ENCODE measurements at regions not wholly inside any gene's neighbourhood (a gene's known extent, or its start where the extent isn't known, plus 50 kb on each side); places are given as distances from the start of the nearest gene placed in this dataset.

DNA sequence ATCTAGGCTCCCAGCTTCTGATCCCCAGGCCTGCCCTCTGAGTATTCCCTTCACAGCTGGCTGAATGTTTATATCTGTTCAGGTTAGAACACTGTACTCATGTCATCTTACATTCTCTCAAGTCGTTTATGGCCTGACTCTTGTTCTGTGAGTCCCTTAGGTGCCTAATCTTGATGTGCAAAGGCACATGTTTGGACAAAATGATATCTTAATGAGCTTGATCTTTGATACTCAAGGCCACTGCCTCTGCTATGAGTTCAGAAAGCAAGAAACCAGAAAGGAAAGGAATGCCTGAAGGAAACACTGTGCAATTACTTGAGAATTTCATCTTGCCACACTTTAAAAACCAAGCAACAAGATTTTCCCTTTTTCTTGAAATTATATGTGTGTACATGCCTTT, 391.8 kb upstream of the ZNF608 start:
- DNase-seq (ENCODE audit: low read depth), result no peak

DNA sequence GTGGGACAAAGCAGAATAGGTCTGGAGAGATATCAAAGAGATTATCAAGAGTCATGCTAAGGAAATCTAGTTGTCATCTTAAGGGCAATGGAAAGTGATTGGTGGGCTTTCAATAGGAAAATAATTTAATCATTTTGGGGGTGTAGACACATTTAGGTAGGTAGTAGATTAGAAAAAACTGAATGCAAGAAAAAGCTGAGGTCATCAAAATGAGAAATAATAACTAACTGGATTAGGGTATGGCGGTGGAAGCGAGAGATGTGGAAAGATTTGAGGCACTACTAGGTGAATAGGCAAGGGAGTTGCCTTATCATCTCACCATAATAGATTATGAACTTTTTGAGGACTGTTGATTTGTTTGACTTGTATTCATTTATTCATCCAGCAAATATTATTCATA, 393.2 kb upstream of the ZNF608 start:
- DNase-seq (ENCODE audit: low read depth), result no peak

GRCh38 chr5:125140220-125140619, 393.8 kb upstream of the ZNF608 start:
- DNase-seq (ENCODE audit: low read depth), result no peak

DNA sequence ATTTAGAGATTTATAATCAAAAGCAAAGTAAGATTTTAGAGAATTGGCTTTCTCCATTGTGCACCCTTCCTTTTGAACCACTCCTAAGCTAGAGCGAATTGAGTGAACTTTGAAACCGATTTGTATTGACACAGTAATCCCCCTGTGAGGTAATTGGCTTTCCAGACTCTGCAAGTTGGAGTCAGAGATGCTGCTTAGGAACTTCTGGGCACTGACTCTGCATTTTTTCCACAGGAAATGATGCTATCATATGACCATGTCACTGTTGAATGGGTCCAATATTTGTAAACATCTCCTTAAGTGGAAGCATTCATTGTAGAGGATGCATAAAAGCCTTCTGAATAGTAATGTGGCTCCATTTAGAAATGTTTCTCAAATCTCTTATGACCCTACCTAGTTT, 394.4 kb upstream of the ZNF608 start:
- peak; percentile 84 for DNase-seq (ENCODE audit: low read depth)

- no peak for DNase-seq (ENCODE audit: low read depth)
Measured at GRCh38 chr5:125142458-125142857, 396.0 kb upstream of the ZNF608 start.

- DNase-seq (ENCODE audit: low read depth), result no peak
Measured at GRCh38 chr5:125143011-125143410, 396.6 kb upstream of the ZNF608 start.

GRCh38 chr5:125148076-125148475, 401.6 kb upstream of the ZNF608 start:
- DNase-seq (ENCODE audit: low read depth), result no peak

DNA sequence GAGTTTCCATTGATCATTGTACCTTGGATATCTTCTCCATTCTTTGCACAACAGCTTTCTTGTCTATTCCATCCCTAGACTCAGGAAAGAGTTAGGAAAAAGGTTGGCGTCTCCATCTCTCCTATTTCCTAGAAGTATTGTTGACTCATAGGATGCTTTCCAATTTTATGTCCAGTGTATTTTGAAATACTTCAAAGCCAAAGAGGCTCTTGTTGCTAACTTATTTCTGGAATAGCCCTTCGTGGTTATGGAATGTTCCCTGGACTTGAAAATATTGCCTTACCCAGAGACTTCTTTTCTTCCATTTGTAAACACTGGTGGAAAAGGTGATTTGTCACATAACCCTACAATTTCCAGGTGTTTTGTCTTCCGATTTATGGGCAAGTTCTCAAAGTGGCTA, 402.3 kb upstream of the ZNF608 start:
- DNase-seq (ENCODE audit: low read depth), result no peak

DNA sequence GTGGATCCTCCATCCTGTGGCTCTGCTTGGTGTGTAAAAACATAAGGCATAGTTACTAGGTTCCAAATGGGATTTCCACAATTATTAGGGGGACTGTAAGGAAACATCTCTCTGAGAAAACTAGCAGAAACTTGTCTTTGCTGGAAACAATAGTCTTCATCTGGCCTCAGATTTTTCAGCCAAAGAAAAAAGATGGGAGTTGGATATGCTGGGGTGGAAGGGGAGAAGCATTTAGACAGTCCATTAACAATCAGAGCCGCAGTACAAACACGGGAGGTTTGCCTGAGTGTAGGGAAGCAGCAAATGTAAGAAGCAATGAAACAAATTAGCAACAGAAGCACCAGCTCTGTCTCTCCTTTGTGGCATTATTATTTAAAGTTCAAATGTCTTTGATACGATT, 402.7 kb upstream of the ZNF608 start:
- DNase-seq (ENCODE audit: low read depth), result no peak

- DNase-seq (ENCODE audit: low read depth), result no peak
Measured at GRCh38 chr5:125149527-125149926, 403.1 kb upstream of the ZNF608 start.

- peak; percentile 43 for DNase-seq (ENCODE audit: low read depth)
Measured at GRCh38 chr5:125150041-125150669, 403.7 kb upstream of the ZNF608 start.

GRCh38 chr5:125151150-125151900, 404.9 kb upstream of the ZNF608 start:
- DNase-seq (ENCODE audit: low read depth), result no peak

GRCh38 chr5:125152044-125152443, 405.6 kb upstream of the ZNF608 start:
- DNase-seq (ENCODE audit: low read depth), result no peak

DNA sequence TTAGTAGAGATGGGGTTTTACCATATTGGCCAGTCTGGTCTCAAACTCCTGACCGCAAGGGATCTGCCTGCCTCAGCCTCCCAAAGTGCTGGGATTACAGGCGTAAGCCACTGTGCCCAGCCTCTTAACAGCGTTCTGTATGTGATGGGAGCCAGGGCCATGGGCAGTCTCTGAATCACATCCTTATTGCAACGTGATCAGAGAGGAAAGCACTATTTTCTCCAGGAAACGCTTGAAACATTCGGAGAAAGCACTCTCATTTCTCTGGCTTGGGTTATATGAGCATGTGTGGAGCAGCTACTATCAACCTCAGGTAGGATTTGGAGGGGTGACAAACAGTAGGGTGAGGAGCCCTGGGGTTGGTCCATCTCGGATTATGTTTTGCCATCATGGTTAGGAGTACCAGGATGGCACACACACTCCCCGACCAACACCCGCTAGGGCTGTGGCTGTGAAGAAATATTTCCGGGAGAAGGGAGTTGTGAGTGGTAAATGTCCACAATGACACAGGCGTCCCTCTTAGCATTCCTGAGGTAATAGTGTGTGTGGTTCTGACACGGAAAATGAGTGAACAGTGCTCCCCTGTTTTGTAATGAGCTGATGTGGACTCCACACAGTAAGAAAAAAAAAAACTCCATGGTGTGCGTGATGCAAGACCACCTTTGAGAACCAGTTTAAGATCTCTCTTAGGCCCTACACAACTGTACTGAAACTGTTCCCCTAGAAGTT, 406.2 kb upstream of the ZNF608 start:
- DNase-seq (ENCODE audit: low read depth), result no peak

GRCh38 chr5:125153231-125153630, 406.8 kb upstream of the ZNF608 start:
- no peak for DNase-seq (ENCODE audit: low read depth)

GRCh38 chr5:125154301-125155110, 408.1 kb upstream of the ZNF608 start:
- DNase-seq (ENCODE audit: low read depth), result no peak

GRCh38 chr5:125160787-125161502, 414.5 kb upstream of the ZNF608 start:
- DNase-seq (ENCODE audit: low read depth), result no peak

DNA sequence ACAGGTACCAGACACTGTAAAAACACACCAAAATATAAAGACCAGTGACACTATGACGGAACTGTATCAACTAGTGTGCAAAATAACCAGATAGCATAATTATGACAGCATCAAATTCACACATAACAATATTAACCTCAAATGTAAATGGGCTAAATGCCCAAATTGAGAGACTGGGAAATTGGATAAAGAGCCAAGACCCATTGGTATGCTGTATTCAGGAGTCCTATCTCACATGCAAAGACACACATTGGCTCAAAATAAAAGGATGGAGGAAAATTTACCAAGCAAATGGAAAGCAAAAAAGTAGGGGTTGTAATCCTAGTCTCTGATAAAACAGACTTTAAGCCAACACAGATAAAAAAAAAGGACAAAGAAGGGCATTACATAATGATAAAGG, 416.3 kb upstream of the ZNF608 start:
- no peak for DNase-seq (ENCODE audit: low read depth)

DNA sequence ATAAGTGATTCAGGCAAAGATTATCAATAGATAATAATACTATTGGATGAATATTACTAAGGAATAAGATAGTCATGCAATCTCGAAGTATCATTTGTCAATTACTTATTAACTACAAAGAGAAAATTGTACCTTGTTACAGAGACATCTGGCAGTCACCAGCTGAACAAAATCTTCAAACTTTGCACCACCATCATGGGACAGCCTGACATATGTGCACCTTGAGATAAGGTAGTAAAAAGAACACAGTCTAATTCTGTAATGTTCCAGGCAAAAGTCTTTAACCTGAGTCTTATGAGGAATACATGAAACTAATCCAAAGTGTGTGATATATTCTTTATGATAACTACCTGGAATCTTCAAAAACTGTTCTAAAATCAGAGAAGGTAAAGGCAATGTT, 423.0 kb upstream of the ZNF608 start:
- no peak for DNase-seq (ENCODE audit: low read depth)

DNA sequence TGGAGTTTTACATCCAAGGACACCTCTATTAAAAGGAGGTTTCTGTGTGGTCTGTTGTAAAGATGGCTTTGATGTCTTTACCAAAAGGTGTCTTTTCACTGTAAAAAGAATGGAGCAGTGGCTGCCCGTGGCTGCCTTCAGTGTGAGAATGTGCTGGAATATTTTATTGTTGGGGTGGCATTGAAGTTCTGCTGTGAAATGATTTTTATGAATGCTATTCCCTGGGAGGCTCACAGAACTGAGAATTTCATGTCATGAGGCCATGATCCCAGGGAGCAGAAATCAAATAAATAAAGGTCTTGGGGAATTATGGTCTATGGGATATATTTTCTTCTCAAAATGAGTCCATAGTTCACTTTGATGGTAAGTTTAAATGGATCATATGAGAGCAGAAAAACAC, 425.2 kb upstream of the ZNF608 start:
- no peak for DNase-seq (ENCODE audit: low read depth)

DNA sequence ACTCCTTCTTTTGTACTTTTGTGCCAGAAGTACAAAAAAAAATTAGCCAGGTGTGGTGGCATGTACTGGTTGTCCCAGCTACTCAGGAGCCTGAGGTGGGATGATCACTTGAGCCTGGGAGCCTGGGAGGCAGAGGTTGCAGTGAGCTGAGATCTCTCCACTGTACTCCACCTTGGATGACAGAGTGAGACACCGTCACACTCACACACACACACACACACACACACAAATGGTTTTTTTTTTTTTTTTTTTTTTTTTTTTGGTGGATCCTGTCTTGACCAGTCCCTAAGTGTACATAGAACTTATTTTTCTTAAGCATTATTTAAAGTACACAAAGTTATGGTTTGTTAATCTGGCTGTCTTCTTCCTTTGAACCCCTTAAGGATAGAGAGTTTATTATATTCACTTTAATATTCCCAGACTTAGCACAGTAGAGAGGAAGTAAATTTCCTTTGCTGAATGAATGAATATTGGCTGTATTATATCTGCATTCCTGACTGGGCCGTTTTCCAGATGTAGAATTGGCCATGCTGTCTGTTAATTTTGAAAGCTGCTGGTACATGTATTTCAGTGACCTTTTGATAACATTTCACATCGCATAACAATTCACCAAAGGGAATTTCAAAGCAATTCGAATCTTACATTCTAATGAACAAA, 429.0 kb upstream of the ZNF608 start:
- DNase-seq (ENCODE audit: low read depth), result no peak

Measured in fibroblast of the conjunctiva (primary cell).